Prostate gland (tissue), 2 donors: ENCODE measurements at regions not wholly inside any gene's neighbourhood (a gene's known extent, or its start where the extent isn't known, plus 50 kb on each side); places are given as distances from the start of the nearest gene placed in this dataset.

ENCODE experiments used
- POLR2A ChIP-seq: fragments of 450-650 bp; IDR thresholded peaks from one replicate; pipeline ENCODE4 v1.6.1; 2016; ENCODE audit warnings: antibody characterized with exemption, mild to moderate bottlenecking
- TF ChIP-seq, protein P1 (sequence below), 4 experiments: fragments of 200-600 bp in 2 of 4; fragments of 450-650 bp in 2 of 4; sonication (generic) in 2 of 4; IDR thresholded peaks; 1 replicate in 3 of 4; 2 replicates in 1 of 4; pipeline ENCODE4 v1.5.1; 2016 to 2019; ENCODE audit warnings: antibody characterized with exemption in 4 of 4, mild to moderate bottlenecking in 2 of 4, moderate library complexity in 2 of 4

DNA sequence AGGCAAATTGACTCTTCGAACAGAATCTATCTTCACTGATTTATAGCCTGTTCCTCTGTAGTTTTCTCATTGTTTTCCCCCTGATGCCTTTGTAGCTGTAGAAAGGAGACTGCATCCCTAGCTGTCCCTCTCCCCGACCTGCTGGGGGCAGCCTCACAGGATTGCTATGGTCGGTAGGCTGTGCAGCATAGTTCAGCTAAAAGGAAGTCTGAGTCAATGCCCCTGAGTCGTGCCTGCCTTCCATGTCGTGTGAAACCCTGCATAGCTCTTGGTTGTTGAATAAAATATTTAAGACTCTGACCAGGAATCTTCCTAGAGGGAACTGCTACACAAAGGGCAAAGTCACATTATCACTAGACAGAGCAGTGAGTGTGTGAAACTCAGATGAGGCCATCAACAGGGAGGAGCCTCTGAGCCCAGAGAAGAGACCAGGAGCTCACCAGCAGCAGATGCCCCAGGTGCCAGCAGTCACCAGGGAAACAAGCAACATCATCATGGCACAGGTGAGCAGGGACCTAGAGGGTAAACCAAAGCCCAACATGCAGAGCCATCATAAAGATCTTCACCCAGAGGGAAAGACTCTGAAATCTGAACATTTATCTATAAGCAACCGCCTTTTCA lies 108.4 kb upstream of the NBEA start:
- TF ChIP-seq, protein P1, sequence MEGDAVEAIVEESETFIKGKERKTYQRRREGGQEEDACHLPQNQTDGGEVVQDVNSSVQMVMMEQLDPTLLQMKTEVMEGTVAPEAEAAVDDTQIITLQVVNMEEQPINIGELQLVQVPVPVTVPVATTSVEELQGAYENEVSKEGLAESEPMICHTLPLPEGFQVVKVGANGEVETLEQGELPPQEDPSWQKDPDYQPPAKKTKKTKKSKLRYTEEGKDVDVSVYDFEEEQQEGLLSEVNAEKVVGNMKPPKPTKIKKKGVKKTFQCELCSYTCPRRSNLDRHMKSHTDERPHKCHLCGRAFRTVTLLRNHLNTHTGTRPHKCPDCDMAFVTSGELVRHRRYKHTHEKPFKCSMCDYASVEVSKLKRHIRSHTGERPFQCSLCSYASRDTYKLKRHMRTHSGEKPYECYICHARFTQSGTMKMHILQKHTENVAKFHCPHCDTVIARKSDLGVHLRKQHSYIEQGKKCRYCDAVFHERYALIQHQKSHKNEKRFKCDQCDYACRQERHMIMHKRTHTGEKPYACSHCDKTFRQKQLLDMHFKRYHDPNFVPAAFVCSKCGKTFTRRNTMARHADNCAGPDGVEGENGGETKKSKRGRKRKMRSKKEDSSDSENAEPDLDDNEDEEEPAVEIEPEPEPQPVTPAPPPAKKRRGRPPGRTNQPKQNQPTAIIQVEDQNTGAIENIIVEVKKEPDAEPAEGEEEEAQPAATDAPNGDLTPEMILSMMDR (IDR thresholded peaks at IDR 0.05) = no peak
- TF ChIP-seq POLR2A = no peak
